Ectodermal cell (in vitro differentiated cells): ENCODE measurements at regions not wholly inside any gene's neighbourhood (a gene's known extent, or its start where the extent isn't known, plus 50 kb on each side); places are given as distances from the start of the nearest gene placed in this dataset.

Source experiments
- H3K27ac ChIP-seq: 2 replicates; pipeline ENCODE4 v1.7.0; 2013; ENCODE audit warnings: mild to moderate bottlenecking, low read depth, low read length; ENCODE audit not compliant: insufficient read depth, poor library complexity, severe bottlenecking
- H3K27me3 ChIP-seq: 2 replicates; pipeline ENCODE4 v1.7.0; 2013; ENCODE audit warnings: mild to moderate bottlenecking, low read length; ENCODE audit not compliant: insufficient read depth, control insufficient read depth, poor library complexity, severe bottlenecking
- H3K36me3 ChIP-seq: one replicate; pipeline ENCODE4 v1.7.0; 2013; ENCODE audit warnings: low read length; ENCODE audit not compliant: control insufficient read depth, insufficient read depth
- H3K4me1 ChIP-seq: one replicate; pipeline ENCODE4 v1.7.0; 2013; ENCODE audit warnings: low read length; ENCODE audit not compliant: control insufficient read depth, insufficient read depth
- H3K4me3 ChIP-seq: 2 replicates; pipeline ENCODE4 v1.7.0; 2013; ENCODE audit warnings: low read depth, low read length, control low read depth; ENCODE audit not compliant: insufficient read depth
- H3K9me3 ChIP-seq: 2 replicates; pipeline ENCODE4 v1.7.0; 2013; ENCODE audit warnings: mild to moderate bottlenecking, low read length, moderate library complexity; ENCODE audit not compliant: control insufficient read depth
- WGBS, 2 experiments: methylation state at CpG; one replicate each; pipeline ENCODE4 v1.1.7; 2013; ENCODE audit warnings: missing lambda C conversion rate in 2 of 2; 5-methylcytosine and 5-hydroxymethylcytosine counted together

GRCh38 chr5:171612749-171613148 is 172.9 kb upstream of the SMIM23 start:
- Histone ChIP-seq H3K4me1 (peaks cover 18% of the 10 kb centered on the region), H3K27me3 (peaks cover 11% of the 10 kb centered on the region), H3K4me3 (no peak overlapping the region), H3K9me3 (no peaks in the 10 kb centered on the region), H3K27ac (no peak overlapping the region), H3K36me3 (no peaks in the 10 kb centered on the region)
- WGBS, 2 experiments: 87 to 89% methylated on average over 5 of the region's 5 CpGs

- WGBS, 2 experiments: 92 to 94% methylated on average over 5 of the region's 5 CpGs
- no peaks in the 10 kb centered on the region for H3K36me3 ChIP-seq
- no peak overlapping the region for H3K4me3 ChIP-seq
- peaks cover 19% of the 10 kb centered on the region for H3K4me1 ChIP-seq
- no peak overlapping the region for H3K27ac ChIP-seq
- H3K27me3 ChIP-seq: peaks cover 22% of the 10 kb centered on the region
- H3K9me3 ChIP-seq: no peaks in the 10 kb centered on the region
These were observed 171.1 kb upstream of the SMIM23 start for GRCh38 chr5:171614511-171614910.

- H3K36me3 ChIP-seq: no peaks in the 10 kb centered on the region
- WGBS, 2 experiments: 55 to 57% methylated on average over 22 of the region's 22 CpGs
- H3K27me3 ChIP-seq: peaks cover 28% of the 10 kb centered on the region
- H3K4me1 ChIP-seq: peaks cover 22% of the 10 kb centered on the region
- H3K27ac ChIP-seq: no peak overlapping the region
- H3K4me3 ChIP-seq: no peak overlapping the region
- H3K9me3 ChIP-seq: no peaks in the 10 kb centered on the region
These were observed 170.5 kb upstream of the SMIM23 start for GRCh38 chr5:171614971-171615653.

- Histone ChIP-seq H3K27ac (no peak overlapping the region), H3K36me3 (no peaks in the 10 kb centered on the region), H3K4me1 (peaks cover 22% of the 10 kb centered on the region), H3K4me3 (no peak overlapping the region), H3K27me3 (peaks cover 36% of the 10 kb centered on the region), H3K9me3 (no peaks in the 10 kb centered on the region)
- 32 to 36% methylated on average over 20 to 22 of the region's 22 CpGs for WGBS, 2 experiments
These were observed 169.6 kb upstream of the SMIM23 start for GRCh38 chr5:171615705-171616640.

GRCh38 chr5:171617266-171617665 is 168.4 kb upstream of the SMIM23 start:
- H3K4me1 ChIP-seq: peaks cover 22% of the 10 kb centered on the region
- H3K4me3 ChIP-seq: no peak overlapping the region
- no peak overlapping the region for H3K27ac ChIP-seq
- H3K9me3 ChIP-seq: no peaks in the 10 kb centered on the region
- peaks cover 49% of the 10 kb centered on the region for H3K27me3 ChIP-seq
- H3K36me3 ChIP-seq: no peaks in the 10 kb centered on the region
- 94 to 95% methylated on average over 12 of the region's 12 CpGs for WGBS, 2 experiments

- Histone ChIP-seq H3K27ac (no peak overlapping the region), H3K4me3 (no peak overlapping the region), H3K4me1 (peaks cover 22% of the 10 kb centered on the region), H3K36me3 (no peaks in the 10 kb centered on the region), H3K27me3 (peaks cover 57% of the 10 kb centered on the region), H3K9me3 (no peaks in the 10 kb centered on the region)
- WGBS, 2 experiments: 88 to 91% methylated on average over 19 of the region's 19 CpGs
These were observed 167.6 kb upstream of the SMIM23 start for GRCh38 chr5:171617817-171618591.

GRCh38 chr5:171619196-171619595 is 166.4 kb upstream of the SMIM23 start:
- 64 to 71% methylated on average over 7 of the region's 7 CpGs for WGBS, 2 experiments
- peaks cover 68% of the 10 kb centered on the region for H3K27me3 ChIP-seq

GRCh38 chr5:171619744-171620143 is 165.9 kb upstream of the SMIM23 start:
- 91 to 96% methylated on average over 3 of the region's 3 CpGs for WGBS, 2 experiments
- Histone ChIP-seq H3K36me3 (no peaks in the 10 kb centered on the region), H3K9me3 (no peaks in the 10 kb centered on the region), H3K27ac (no peak overlapping the region), H3K4me1 (peaks cover 32% of the 10 kb centered on the region), H3K4me3 (no peak overlapping the region), H3K27me3 (peaks cover 73% of the 10 kb centered on the region)

More at GRCh38 chr5:171619196-171619595, 166.4 kb upstream of the SMIM23 start:
- Histone ChIP-seq H3K9me3 (no peaks in the 10 kb centered on the region), H3K4me1 (peaks cover 32% of the 10 kb centered on the region), H3K27ac (no peak overlapping the region), H3K36me3 (no peaks in the 10 kb centered on the region), H3K4me3 (no peak overlapping the region)

GRCh38 chr5:171622010-171622409 is 163.6 kb upstream of the SMIM23 start:
- no peak overlapping the region for H3K4me3 ChIP-seq

More at GRCh38 chr5:171622010-171622409, 163.6 kb upstream of the SMIM23 start:
- H3K9me3 ChIP-seq: no peaks in the 10 kb centered on the region
- no peak overlapping the region for H3K27ac ChIP-seq
- H3K4me1 ChIP-seq: peaks cover 17% of the 10 kb centered on the region
- H3K36me3 ChIP-seq: no peaks in the 10 kb centered on the region
- 89 to 92% methylated on average over 2 of the region's 2 CpGs for WGBS, 2 experiments
- peaks cover 91% of the 10 kb centered on the region for H3K27me3 ChIP-seq
